ENCODE measurements at regions not wholly inside any gene's neighbourhood (a gene's known extent, or its start where the extent isn't known, plus 50 kb on each side); places are given as distances from the start of the nearest gene placed in this dataset.

DNA sequence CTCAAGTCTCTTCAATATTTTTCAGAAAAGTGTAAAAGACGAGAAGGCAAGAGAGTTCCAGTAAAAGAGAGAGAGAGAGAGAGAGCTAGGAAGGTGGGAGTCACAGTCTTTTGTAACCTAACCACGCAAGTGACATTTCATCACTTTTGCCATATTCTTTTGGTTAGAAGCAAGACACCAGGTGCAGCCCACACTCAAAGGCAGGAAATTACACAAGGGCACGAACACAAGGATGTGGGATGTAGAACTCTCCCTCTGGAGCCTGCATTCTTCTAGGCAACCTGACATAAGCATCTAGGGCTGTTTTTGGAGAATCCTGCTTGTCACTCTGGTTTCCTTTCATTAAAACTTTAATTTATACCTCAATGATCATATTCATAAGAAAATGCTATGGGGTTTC lies 1213.1 kb downstream of the DNAJB9 start:
- TF ChIP-seq, protein P1, sequence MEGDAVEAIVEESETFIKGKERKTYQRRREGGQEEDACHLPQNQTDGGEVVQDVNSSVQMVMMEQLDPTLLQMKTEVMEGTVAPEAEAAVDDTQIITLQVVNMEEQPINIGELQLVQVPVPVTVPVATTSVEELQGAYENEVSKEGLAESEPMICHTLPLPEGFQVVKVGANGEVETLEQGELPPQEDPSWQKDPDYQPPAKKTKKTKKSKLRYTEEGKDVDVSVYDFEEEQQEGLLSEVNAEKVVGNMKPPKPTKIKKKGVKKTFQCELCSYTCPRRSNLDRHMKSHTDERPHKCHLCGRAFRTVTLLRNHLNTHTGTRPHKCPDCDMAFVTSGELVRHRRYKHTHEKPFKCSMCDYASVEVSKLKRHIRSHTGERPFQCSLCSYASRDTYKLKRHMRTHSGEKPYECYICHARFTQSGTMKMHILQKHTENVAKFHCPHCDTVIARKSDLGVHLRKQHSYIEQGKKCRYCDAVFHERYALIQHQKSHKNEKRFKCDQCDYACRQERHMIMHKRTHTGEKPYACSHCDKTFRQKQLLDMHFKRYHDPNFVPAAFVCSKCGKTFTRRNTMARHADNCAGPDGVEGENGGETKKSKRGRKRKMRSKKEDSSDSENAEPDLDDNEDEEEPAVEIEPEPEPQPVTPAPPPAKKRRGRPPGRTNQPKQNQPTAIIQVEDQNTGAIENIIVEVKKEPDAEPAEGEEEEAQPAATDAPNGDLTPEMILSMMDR (IDR thresholded peaks at IDR 0.05; ENCODE audit: borderline replicate concordance, insufficient read depth, low read depth, low read length) = no peak
- no peak overlapping the region for H3K4me3 ChIP-seq (ENCODE audit: low read depth, low read length)

DNA sequence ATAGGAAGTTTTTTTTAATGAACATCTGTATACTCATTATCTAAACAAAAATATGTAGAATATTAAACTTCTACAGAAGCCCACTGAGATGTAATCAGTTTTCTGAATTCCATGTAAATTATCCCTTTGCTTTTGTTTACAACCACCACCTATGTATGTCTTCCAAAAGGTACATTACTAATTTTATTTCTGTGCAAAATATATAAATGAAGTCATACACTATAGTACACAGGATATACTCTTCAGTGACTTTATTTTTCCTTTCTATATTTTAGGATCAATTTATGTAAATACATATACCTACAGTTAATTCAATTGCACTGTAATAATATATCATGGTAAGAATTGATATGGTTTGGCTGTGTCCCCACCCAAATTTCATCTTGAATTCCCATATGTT lies 1236.9 kb downstream of the DNAJB9 start:
- no peak overlapping the region for H3K4me3 ChIP-seq (ENCODE audit: low read depth, low read length)
- TF ChIP-seq, protein P1 (IDR thresholded peaks at IDR 0.05; ENCODE audit: borderline replicate concordance, insufficient read depth, low read depth, low read length) = no peak

DNA sequence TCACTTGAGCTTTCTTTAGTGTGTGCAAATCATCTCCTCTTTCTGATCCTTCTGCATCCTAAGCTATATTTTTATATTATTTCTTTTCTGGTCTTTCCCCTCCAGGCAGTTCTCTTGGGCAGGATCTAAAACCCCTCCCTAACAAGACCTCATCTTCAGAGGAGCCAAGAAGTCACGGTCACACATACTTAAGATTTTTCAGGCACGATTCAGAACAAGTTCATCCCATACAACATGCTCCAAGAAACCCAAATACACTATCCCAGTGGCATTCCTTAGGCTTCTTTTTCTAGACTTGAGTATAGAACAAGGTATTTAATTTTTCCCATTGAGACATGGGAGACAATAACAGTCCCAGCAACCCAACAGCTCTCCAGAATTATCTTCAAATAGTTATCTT lies 1251.5 kb downstream of the DNAJB9 start:
- no peak overlapping the region for H3K4me3 ChIP-seq (ENCODE audit: low read depth, low read length)
- TF ChIP-seq, protein P1 (IDR thresholded peaks at IDR 0.05; ENCODE audit: borderline replicate concordance, insufficient read depth, low read depth, low read length) = no peak

DNA sequence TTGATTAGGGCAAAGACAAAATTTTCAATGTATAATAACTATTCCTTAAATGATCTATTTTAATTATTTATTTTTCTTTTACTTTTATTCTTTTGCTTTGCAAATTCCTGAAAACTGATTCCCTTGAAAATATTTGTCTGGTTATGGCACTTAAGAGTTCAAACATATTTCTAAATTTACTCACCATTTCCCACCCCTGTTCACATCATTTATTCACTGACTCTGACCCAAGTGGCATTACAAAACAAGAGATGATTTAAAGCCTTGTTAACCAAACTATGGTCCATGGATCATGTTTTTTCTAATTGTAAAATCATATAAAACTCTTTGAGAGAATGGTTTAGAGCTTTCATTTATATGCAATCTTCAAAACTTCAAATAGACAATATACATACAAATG lies 1256.1 kb upstream of the LRRN3 start:
- no peak overlapping the region for H3K4me3 ChIP-seq (ENCODE audit: low read depth, low read length)
- TF ChIP-seq, protein P1 (IDR thresholded peaks at IDR 0.05; ENCODE audit: borderline replicate concordance, insufficient read depth, low read depth, low read length) = no peak

DNA sequence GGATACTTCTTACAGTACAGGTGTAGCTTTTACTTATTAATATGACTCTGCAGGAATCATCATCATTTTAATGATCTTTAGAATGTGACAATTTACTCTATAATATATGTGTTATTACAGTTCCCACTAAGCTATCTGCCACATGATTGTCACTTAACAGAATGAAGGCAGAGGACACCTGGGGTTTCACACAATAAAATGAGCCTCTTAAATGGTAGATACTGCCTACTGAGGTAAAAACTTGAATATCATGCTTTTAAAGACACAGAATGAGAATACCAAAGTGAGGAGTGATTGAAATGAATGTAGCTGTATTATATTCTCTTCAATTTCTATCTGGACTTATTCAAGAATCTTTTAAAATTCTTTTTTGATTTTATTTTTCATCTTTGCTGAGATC lies 1255.3 kb upstream of the LRRN3 start:
- TF ChIP-seq, protein P1 (IDR thresholded peaks at IDR 0.05; ENCODE audit: borderline replicate concordance, insufficient read depth, low read depth, low read length) = no peak
- no peak overlapping the region for H3K4me3 ChIP-seq (ENCODE audit: low read depth, low read length)

DNA sequence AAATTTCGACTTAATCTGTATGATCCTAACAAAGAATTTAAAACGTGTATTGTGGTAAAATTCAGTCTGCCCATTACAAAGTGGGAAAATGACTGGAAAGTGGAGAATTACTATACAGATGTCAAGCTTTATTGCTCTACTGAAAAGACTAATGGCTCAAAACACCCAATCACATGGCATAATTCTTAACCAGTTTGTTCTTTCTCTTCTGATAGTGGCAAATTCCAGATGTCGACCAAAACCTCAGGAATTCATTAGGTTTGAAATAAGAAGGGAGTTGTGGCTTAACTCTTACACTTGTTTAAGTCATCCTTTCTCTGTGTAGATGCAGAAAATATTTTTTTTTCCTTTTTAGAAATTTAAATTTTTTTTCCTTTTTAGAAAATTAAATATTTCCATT lies 1254.9 kb upstream of the LRRN3 start:
- TF ChIP-seq, protein P1 (IDR thresholded peaks at IDR 0.05; ENCODE audit: borderline replicate concordance, insufficient read depth, low read depth, low read length) = no peak
- H3K4me3 ChIP-seq (ENCODE audit: low read depth, low read length) = no peak overlapping the region

DNA sequence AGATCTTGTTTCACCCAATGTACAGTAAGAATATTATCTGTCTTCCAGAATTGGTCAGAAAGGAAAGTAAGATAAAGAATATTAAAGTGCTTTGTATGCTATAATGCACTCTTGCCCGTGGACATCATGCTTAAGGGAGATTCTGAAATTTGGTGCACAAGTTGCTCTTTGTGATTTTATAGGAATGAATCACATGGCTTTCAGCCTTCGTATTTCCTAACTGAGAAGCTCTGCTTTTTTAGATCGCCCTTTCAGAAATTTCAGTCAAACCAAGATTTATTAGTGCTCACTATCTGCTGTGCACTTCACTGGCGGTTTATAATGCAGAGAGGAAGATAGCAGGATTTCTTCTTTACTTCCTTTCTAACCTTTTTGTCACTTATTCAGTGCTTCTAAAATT lies 1248.5 kb upstream of the LRRN3 start:
- H3K4me3 ChIP-seq (ENCODE audit: low read depth, low read length) = no peak overlapping the region
- TF ChIP-seq, protein P1 (IDR thresholded peaks at IDR 0.05; ENCODE audit: borderline replicate concordance, insufficient read depth, low read depth, low read length) = no peak

All from GM12875 (cell line).